NCI-H774 (cell line): ENCODE measurements at regions not wholly inside any gene's neighbourhood (a gene's known extent, or its start where the extent isn't known, plus 50 kb on each side); places are given as distances from the start of the nearest gene placed in this dataset.

ENCODE experiments used
- DNase-seq: peaks from one replicate; lab custom pipeline; 2025; lab: John Stamatoyannopoulos, UW

DNA sequence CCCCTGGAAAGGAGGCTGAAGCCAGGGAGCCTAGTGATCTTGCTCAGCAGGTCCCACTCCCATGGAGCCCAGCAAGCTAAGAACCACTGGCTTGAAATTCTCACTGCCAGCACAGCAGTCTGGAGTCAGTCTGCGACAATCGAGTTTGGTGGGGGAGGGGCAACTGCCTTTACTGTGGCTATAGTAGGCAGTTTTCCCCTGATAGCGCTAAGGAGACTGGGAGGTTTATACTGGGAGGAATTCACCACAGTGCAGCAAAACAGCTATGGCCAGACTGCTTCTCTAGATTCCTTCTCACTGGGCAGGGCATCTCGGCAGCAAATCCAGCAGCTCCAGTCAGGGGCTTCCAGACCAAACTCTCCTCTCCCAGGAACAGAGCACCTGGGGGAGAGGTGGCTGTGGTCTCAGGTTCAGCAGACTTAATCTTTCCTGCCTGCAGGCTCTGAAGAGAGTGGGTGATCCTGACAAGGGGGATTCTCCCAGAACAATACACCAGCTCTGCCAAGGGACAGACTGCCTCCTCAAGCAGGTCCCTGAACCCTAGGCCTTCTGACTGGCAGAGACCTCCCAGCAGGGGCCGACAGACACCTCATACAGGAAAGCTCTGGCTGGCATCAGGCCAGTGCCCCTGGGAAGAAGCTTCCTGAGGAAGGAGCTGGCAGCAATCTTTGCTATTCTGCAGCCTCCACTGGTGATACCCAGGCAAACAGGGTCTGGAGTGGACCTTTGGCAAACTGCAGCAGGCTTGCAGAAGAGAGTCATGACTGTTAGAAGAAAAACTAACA, 548.5 kb upstream of the NEGR1 start:
- no peak for DNase-seq

- DNase-seq = no peak
These were observed 544.9 kb upstream of the NEGR1 start for GRCh38 chr1:72827278-72827677.

GRCh38 chr1:72804541-72804940, 522.2 kb upstream of the NEGR1 start:
- no peak for DNase-seq

- DNase-seq = no peak
These were observed 498.7 kb upstream of the NEGR1 start for GRCh38 chr1:72781038-72781437.

- no peak for DNase-seq
These were observed 497.9 kb upstream of the NEGR1 start for GRCh38 chr1:72780212-72780611.

DNA sequence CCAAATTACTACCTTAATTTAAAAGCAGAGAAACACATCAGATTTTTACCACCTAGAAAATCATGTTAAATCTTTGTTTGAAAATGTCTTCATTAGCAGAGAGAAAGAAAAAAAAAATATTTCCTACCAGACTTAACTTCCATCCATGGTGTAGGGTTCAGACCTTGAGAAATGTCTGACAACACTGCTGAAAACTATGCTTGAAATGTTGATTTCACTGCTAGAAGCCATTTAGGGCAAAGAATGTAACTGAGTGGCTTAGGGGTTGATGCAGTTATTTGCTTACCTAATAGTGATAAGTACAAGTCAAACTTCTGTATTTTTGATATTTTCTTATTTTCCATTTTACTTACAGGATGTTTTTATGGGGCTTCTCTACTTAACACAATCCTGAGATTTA, 495.6 kb upstream of the NEGR1 start:
- no peak for DNase-seq

DNA sequence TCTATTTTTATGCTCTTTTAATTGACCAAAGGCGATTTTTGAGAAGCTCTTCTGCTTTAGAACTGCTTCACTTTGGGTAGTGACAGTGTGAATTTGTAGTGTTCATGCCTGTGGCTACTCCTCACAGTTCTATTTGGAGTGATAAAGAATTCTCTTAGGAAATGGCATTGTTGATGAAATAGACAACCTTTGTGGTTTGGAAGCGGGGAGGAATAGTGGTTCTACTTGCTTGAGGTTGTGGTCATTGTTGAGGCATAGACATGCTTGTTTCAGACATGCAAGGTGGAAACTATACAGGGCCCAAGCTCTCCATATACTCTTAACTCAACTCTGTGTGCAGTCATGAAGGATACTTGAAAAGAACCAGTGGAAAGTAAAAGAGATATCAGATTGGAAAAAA, 481.1 kb upstream of the NEGR1 start:
- DNase-seq = no peak

- DNase-seq = no peak
These were observed 477.1 kb upstream of the NEGR1 start for GRCh38 chr1:72759486-72759885.

GRCh38 chr1:72757843-72758242, 475.5 kb upstream of the NEGR1 start:
- no peak for DNase-seq

GRCh38 chr1:72745413-72745812, 463.1 kb upstream of the NEGR1 start:
- no peak for DNase-seq

GRCh38 chr1:72734415-72734814, 452.1 kb upstream of the NEGR1 start:
- no peak for DNase-seq

DNA sequence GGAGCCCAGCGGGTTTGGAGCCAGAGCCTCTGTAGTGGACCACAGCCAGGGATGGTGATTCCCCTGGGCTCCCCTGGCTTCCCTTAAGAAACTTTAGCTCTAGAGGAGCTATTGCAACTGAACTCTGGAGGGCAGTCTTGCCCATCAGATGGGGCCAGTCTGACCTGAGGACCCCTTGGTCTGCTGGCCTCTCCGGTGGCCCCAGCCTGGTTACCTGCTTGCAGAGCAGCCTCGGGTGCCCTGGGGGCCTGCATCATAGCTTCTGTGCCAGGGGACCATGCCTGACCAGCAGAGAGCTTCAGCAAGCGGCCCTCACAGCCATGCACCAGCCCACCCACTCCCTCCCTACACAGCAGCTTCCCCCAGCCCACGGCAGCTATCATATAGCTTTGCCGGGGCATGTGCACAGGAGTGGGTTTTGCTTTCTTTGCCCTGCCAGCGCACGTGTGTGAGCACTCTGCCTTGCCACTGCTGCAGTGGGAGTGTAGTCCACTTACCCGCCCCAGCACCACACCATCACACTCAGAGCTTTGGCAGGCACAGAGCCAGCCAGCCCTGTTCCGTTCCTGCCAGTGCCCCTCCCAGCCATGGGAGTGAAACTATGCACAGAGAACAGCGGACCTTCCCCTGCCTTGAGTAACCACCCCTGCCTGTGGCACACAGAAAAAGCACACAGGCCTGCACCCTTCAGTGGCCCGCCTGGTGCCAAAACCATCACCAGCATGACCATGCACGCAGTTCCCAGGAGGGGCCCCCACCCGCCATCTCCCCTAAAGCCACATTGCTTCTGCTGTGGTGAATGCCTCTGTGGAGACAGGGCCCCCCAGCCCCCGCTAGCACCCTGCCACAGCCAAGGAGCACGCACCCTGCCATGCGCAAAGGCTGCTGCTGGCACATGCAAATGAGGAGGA, 442.9 kb upstream of the NEGR1 start:
- DNase-seq = no peak

DNA sequence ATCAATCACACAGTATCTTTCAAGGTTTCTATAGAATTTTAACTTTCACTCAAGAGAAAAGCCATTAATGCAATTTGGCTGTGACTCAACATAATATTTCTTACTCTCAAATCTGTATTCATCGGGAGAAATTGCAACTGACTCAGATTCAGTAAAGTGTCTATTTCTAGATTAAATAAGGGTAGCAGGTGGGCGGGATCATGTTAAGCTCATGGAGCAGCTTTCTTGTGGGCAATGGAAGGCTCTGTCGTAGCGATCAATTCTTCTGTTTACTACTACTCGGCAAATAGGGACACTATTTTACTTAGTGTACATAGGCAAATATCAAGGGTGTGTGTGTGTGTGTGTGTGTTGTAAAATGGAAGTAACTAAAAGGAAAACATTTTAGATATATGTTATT, 423.6 kb upstream of the NEGR1 start:
- DNase-seq = no peak

- DNase-seq = no peak
These were observed 422.6 kb upstream of the NEGR1 start for GRCh38 chr1:72704841-72705477.

- DNase-seq = no peak
These were observed 415.1 kb upstream of the NEGR1 start for GRCh38 chr1:72697410-72697809.

DNA sequence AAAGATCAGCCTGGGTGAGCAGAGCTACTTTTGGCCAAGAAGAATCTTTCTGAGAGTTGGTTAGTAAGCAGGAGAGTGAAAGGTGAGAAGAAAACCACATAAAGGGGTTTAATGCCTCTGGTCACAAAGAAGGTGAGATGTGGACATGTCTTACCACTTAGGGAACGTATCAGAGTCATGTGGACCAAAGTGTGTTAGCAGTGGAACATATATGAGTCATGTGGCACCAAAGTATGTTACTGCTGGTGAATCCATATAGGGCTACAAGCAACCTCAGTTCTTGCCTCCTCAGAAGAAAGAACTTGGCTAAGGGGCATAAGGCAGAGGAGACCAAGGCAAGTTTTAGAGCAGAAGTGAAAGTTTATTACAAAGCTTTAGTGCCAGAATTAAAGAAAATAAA, 411.6 kb upstream of the NEGR1 start:
- no peak for DNase-seq

GRCh38 chr1:72693376-72693775, 411.0 kb upstream of the NEGR1 start:
- DNase-seq = no peak

DNA sequence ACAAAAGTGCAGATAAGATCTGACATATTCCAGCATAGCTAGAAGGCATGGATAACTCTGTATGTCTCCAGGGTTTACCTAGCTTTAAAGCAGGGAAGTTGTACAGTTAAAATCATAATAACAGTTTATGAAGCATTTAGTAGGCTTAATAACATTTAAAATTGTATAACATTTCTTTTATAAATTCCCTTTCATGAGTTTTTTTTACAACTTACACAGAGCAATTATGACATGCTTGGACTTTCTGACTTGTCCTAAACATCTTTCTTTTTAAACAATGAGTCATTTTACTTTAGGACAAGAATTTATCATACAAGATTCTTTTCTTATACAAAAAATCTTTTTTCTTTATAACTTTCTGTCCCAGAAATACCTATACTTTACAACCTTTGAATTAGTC, 408.5 kb upstream of the NEGR1 start:
- DNase-seq = no peak

DNA sequence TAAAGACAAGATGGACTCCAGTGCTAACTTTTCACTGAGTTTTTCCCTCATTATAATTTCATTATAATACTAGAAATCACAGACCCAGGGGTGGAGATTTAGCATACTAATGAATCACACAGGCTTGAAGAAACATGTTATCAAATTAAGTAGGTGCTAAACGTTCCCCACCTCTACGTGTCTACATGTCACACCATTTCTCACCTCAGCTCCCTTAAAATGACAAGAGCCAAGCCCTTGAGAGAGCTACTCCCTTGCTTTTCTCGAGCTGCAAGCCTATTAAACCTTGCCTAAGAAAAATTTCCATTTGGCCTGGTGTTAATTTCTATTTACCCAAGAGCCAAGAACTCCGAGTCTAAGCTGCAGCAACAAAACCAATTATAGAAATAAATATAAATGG, 396.3 kb upstream of the NEGR1 start:
- DNase-seq = no peak

- DNase-seq = no peak
These were observed 388.6 kb upstream of the NEGR1 start for GRCh38 chr1:72670902-72671301.

GRCh38 chr1:72662918-72663317, 380.6 kb upstream of the NEGR1 start:
- DNase-seq = no peak

DNA sequence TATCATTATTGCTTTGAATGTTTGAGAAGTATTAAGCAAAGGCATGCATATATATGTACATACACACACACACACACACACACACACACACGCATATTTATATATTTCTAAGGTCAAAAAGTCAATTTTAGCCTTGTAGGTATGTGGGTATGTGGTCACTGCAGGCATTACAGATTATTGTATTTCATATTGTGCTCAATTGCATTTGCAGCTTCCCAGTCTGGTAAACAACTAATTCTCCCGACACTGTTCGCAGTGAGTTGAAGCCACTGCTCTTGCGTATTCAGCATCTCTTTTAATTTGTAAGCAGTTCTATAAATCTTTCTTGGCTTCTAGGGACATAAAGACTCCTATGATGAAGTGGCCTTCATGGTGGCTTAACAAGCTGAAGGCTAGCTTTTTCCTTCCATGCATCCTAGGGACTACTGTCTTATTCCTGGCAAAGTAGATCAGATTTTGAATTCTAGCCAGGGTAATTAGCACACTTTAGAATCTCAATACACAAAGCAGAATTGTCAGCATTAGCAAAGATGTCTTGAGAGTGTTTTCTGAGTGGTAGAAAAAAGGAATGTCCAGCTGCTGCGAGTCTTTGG, 368.6 kb upstream of the NEGR1 start:
- no peak for DNase-seq
